ENCODE measurements at regions not wholly inside any gene's neighbourhood (a gene's known extent, or its start where the extent isn't known, plus 50 kb on each side); places are given as distances from the start of the nearest gene placed in this dataset.

GRCh38 chr6:95203153-95203754, 374.1 kb upstream of the MANEA start:
- no peaks in the 10 kb centered on the region for H3K79me2 ChIP-seq (ENCODE audit: control insufficient read depth, insufficient read depth, low read length)
- H3K4me2 ChIP-seq (ENCODE audit: control insufficient read depth, insufficient read depth) = no peak overlapping the region
- ATAC-seq = peak; percentile 91
- ChIA-PET SMC1A (ENCODE audit: uncharacterized antibody, unreplicated experiment) (interaction anchor here (0.6 to 1.3 kb wide), 3 partner anchors 9 to 720 kb away, joined by 3 to 4 read pairs (median 3); no protein-coding TSS in a partner anchor), POLR2A (no interaction called here), CTCF (interaction anchor here (0.6 to 1.2 kb wide), 12 partner anchors 8 to 677 kb away, joined by 3 to 5 read pairs (median 3); no protein-coding TSS in a partner anchor), RAD21 (ENCODE audit: unreplicated experiment) (no interaction called here)
- H3K4me3 ChIP-seq = no peak overlapping the region
- BruUV-seq (replicated peaks) = no TSS peak
- no peaks in the 10 kb centered on the region for H3K27me3 ChIP-seq (replicated peaks in 1 of 2; ENCODE audit: control insufficient read depth in 2 of 2, insufficient read depth in 2 of 2, low read length in 1 of 2)
- TF ChIP-seq KDM1A (IDR thresholded peaks at IDR 0.05; ENCODE audit: borderline replicate concordance) (no peak), MLLT1 (IDR thresholded peaks at IDR 0.05) (no peak), RAD21 (IDR thresholded peaks at IDR 0.05; ENCODE audit: insufficient read depth, low read depth, low read length) (peak; percentile 27; the same call in 1 of the 2 replicates), NR2C1 (IDR thresholded peaks at IDR 0.05) (no peak), CBFB (IDR thresholded peaks at IDR 0.05; ENCODE audit: low read depth) (no peak), CTCF (IDR thresholded peaks at IDR 0.05 in 2 of 3, conservative IDR thresholded peaks at IDR 0.05 in 1 of 3; ENCODE audit: control insufficient read depth in 2 of 3, extremely low read depth in 1 of 3, insufficient read depth in 1 of 3, low read depth in 3 of 3, low read length in 3 of 3) (peak; percentile 61 to 68 (median 62)), NFYA (IDR thresholded peaks at IDR 0.05; ENCODE audit: borderline replicate concordance, low read depth, low read length) (no peak), CBX5 (IDR thresholded peaks at IDR 0.05; ENCODE audit: low read depth) (no peak), SMC3 (IDR thresholded peaks at IDR 0.05; ENCODE audit: borderline replicate concordance, low read length) (peak; percentile 35; the same call in 1 of the 2 replicates)
- intact Hi-C loops (cut with micrococcal nuclease; ENCODE audit: unreplicated experiment) = loop anchor here (10.0 kb wide), 2 partner anchors 662 to 1852 kb away; no protein-coding TSS in a partner anchor
- no peak overlapping the region for H3K9ac ChIP-seq (ENCODE audit: control insufficient read depth, insufficient read depth, low read length)
- H3K4me1 ChIP-seq (ENCODE audit: control insufficient read depth, insufficient read depth, low read length) = no peaks in the 10 kb centered on the region
- no peaks in the 10 kb centered on the region for H3K9me3 ChIP-seq (replicated peaks; ENCODE audit: control insufficient read depth, insufficient read depth, low read length)
- FAIRE-seq = no peak
- 2% methylated on average over 2 of the region's 2 CpGs for WGBS (ENCODE audit: insufficient coverage, insufficient replicate concordance, low lambda C conversion rate, missing lambda C conversion rate)
- H3K36me3 ChIP-seq (ENCODE audit: control insufficient read depth in 2 of 2, insufficient read depth in 2 of 2, low read length in 1 of 2) = no peaks in the 10 kb centered on the region
- no peaks in the 10 kb centered on the region for H4K20me1 ChIP-seq (ENCODE audit: control insufficient read depth, insufficient read depth)
- no peak overlapping the region for H3K27ac ChIP-seq (ENCODE audit: control insufficient read depth, insufficient read depth)
- in situ Hi-C loops (cut with MboI) = no loop called here
- no peak for DNase-seq (ENCODE audit: low read depth, low spot score)
- H2AFZ ChIP-seq (ENCODE audit: control insufficient read depth, low read depth, low read length) = no peak overlapping the region

All from GM12878 (cell line).